OCI-LY7 (cell line): ENCODE measurements at regions not wholly inside any gene's neighbourhood (a gene's known extent, or its start where the extent isn't known, plus 50 kb on each side); places are given as distances from the start of the nearest gene placed in this dataset.

Experiments used
- BruUV-seq: library from RNA; stranded (reverse); fragments of 400-500 nt; replicated peaks from 2 replicates; lab custom pipeline; 2021; lab: Mats Ljungman, UMichigan
- CTCF ChIA-PET: fragments of 300-600 bp; sonication (Branson Sonifier 250); formaldehyde crosslinking; loops from one replicate; lab custom pipeline; 2022; ENCODE audit warnings: antibody characterized with exemption; ENCODE audit not compliant: unreplicated experiment; lab: Charles Lee
- POLR2A ChIA-PET: fragments of 300-600 bp; sonication (Branson Sonifier 250); formaldehyde crosslinking; loops from one replicate; lab custom pipeline; 2022; ENCODE audit warnings: antibody characterized with exemption; lab: Charles Lee
- DNase-seq: peaks from one replicate; pipeline ENCODE4 v3.0.0-alpha.2; 2015; ENCODE audit warnings: low spot score
- H2AFZ ChIP-seq: fragments of 200-600 bp; sonication (generic), shearing (Covaris generic); 2 replicates; pipeline ENCODE4 v1.6.1; 2014; ENCODE audit warnings: mild to moderate bottlenecking, antibody characterized with exemption, low read length, moderate library complexity
- H3K27ac ChIP-seq: fragments of 200-600 bp; sonication (generic); 2 replicates; pipeline ENCODE4 v1.5.1; 2014; ENCODE audit warnings: mixed run types, low read depth, mild to moderate bottlenecking, moderate library complexity, low read length, inconsistent platforms; ENCODE audit not compliant: poor library complexity, severe bottlenecking
- H3K36me3 ChIP-seq: fragments of 200-600 bp; sonication (generic); 2 replicates; pipeline ENCODE4 v1.6.1; 2014; ENCODE audit warnings: mild to moderate bottlenecking, antibody characterized with exemption, low read length, moderate library complexity, mixed read lengths; ENCODE audit not compliant: insufficient read depth
- H3K4me1 ChIP-seq: fragments of 200-600 bp; sonication (generic); 2 replicates; pipeline ENCODE4 v1.5.1; 2014; ENCODE audit warnings: mild to moderate bottlenecking, low read length; ENCODE audit not compliant: insufficient read depth, poor library complexity, severe bottlenecking
- H3K4me2 ChIP-seq: fragments of 200-600 bp; sonication (generic); 2 replicates; pipeline ENCODE4 v1.6.1; 2014; ENCODE audit warnings: mild to moderate bottlenecking, low read length
- H3K4me3 ChIP-seq: fragments of 200-600 bp; sonication (generic); 2 replicates; pipeline ENCODE4 v1.5.1; 2014; ENCODE audit warnings: mild to moderate bottlenecking, low read depth, low read length; ENCODE audit not compliant: poor library complexity, severe bottlenecking
- H3K79me2 ChIP-seq: fragments of 200-600 bp; sonication (generic); 2 replicates; pipeline ENCODE4 v1.6.1; 2016; ENCODE audit warnings: low read depth, mild to moderate bottlenecking, low read length, moderate library complexity, mixed read lengths; ENCODE audit not compliant: insufficient read depth
- H3K9me2 ChIP-seq: fragments of 200-600 bp; sonication (generic); 2 replicates; pipeline ENCODE4 v1.6.1; 2016; ENCODE audit warnings: mild to moderate bottlenecking, low read length, mixed read lengths; ENCODE audit not compliant: insufficient read depth
- H3K9me3 ChIP-seq: fragments of 200-600 bp; sonication (generic); 2 replicates; pipeline ENCODE4 v1.6.1; 2014; ENCODE audit warnings: mild to moderate bottlenecking, mixed run types, low read length, mixed read lengths
- H4K20me1 ChIP-seq: fragments of 200-600 bp; sonication (generic); 2 replicates; pipeline ENCODE4 v1.6.1; 2014; ENCODE audit warnings: mild to moderate bottlenecking, antibody characterized with exemption, low read length, moderate library complexity, mixed read lengths; ENCODE audit not compliant: insufficient read depth
- EZH2phosphoT487 ChIP-seq: fragments of 200-600 bp; sonication (generic); IDR thresholded peaks from 2 replicates; pipeline ENCODE4 v1.6.1; 2018; ENCODE audit warnings: low read depth, borderline replicate concordance, mild to moderate bottlenecking, mixed run types, antibody characterized with exemption, low read length, moderate library complexity, mixed read lengths
- intact Hi-C: fragments of 100-400 bp; cut with micrococcal nuclease; formaldehyde crosslinking; loops from one replicate; pipeline ENCODE4 v1.10.0; 2022; ENCODE audit not compliant: unreplicated experiment
- TF ChIP-seq, protein P1 (sequence below): fragments of 200-600 bp; sonication (generic); conservative IDR thresholded peaks from 2 replicates; pipeline ENCODE4 v1.5.1; 2014; ENCODE audit warnings: mild to moderate bottlenecking, antibody characterized with exemption, low read length, moderate library complexity, mixed read lengths

DNA sequence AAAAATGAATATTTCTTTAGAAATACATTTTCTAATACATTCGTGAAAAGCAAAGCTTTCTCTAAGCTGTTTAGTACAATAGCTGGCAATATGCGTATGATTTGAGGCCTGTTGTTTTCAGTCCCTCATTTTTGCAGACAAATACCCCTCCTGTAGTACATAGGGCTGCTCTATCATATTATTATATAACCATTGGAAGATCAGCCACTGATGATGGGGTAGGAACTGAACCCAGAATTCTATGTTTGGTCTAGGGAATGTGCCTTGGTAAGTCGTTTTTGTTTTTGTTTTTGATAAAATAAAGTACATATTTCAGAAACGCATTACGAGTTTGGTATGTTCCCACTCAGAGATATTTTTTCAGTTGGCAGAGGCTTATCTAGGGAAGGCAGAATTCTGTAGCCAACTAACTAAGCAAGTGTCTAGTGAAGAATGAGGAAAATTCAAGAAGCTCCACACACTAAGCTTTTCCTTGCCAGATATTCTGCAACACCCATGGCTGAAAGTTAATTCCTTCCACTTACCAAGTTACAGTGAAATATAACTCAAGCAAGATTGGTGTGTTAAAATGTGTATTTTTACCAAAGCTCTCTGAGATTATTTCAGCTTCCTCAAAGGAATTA, 656.9 kb upstream of the MIR17HG start:
- TF ChIP-seq, protein P1, sequence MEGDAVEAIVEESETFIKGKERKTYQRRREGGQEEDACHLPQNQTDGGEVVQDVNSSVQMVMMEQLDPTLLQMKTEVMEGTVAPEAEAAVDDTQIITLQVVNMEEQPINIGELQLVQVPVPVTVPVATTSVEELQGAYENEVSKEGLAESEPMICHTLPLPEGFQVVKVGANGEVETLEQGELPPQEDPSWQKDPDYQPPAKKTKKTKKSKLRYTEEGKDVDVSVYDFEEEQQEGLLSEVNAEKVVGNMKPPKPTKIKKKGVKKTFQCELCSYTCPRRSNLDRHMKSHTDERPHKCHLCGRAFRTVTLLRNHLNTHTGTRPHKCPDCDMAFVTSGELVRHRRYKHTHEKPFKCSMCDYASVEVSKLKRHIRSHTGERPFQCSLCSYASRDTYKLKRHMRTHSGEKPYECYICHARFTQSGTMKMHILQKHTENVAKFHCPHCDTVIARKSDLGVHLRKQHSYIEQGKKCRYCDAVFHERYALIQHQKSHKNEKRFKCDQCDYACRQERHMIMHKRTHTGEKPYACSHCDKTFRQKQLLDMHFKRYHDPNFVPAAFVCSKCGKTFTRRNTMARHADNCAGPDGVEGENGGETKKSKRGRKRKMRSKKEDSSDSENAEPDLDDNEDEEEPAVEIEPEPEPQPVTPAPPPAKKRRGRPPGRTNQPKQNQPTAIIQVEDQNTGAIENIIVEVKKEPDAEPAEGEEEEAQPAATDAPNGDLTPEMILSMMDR: no peak
- TF ChIP-seq EZH2phosphoT487: no peak
- H3K36me3 ChIP-seq: no peaks in the 10 kb centered on the region
- H3K9me3 ChIP-seq: no peaks in the 10 kb centered on the region
- intact Hi-C loops: no loop called here
- H3K4me1 ChIP-seq: no peaks in the 10 kb centered on the region
- no peaks in the 10 kb centered on the region for H4K20me1 ChIP-seq
- no peak overlapping the region for H3K4me2 ChIP-seq
- ChIA-PET CTCF (no interaction called here), POLR2A (interaction anchor here (0.6 to 1.8 kb wide), 4 partner anchors 9 to 826 kb away, joined by 3 to 7 read pairs (median 4); no protein-coding TSS in a partner anchor)
- H3K4me3 ChIP-seq: no peak overlapping the region
- no peak overlapping the region for H3K27ac ChIP-seq
- BruUV-seq: no TSS peak
- no peak for DNase-seq
- H3K9me2 ChIP-seq: 0 out of 2 replicates have a peak, but pooled peaks cover 4% of the 10 kb centered on the region
- no peaks in the 10 kb centered on the region for H3K79me2 ChIP-seq
- no peak overlapping the region for H2AFZ ChIP-seq

DNA sequence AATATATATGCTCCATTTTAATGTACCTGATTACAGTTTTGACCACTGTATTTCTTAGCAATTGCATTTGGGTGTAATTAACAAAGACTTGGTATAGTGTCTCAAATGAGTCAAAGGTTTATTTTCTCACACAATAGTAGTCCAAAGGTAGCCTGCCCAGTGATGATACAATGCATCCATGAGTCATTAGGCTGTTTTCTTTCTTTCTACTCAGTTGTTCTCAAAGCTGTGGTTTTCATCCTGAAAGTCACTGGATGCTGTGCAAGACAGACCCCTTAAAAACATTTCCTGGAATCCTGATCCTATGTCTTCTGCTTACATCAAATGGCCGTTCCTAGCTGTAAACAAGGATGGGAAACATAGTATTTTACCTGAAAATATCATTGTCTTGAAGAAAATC, 651.2 kb upstream of the MIR17HG start:
- H3K4me1 ChIP-seq: no peaks in the 10 kb centered on the region
- no TSS peak for BruUV-seq
- CTCF ChIA-PET: no interaction called here

DNA sequence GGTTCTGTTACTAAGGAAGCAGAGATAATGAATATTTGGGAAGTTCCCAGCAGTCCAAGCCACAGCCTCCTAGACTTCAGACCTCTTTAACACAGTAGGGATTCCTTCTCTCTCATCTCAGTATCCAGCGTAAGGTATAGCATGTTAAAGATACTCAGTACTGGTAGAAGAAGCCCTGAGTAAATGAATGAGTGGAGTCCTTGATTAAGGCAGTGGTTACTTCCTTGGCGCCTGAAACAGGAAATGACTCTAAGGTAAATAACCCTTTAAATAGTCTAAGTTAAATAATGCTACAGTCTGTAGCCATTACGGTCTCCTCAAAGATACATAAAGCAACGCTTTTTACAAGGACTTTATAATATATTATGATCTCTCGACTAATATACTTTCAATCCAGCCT, 650.8 kb upstream of the MIR17HG start:
- no peaks in the 10 kb centered on the region for H3K9me2 ChIP-seq
- TF ChIP-seq EZH2phosphoT487: no peak
- TF ChIP-seq, protein P1: no peak
- H3K79me2 ChIP-seq: no peaks in the 10 kb centered on the region
- H3K4me2 ChIP-seq: no peak overlapping the region
- no peaks in the 10 kb centered on the region for H3K36me3 ChIP-seq
- CTCF ChIA-PET: no interaction called here
- no peaks in the 10 kb centered on the region for H3K4me1 ChIP-seq
- no peak overlapping the region for H3K4me3 ChIP-seq
- H4K20me1 ChIP-seq: no peaks in the 10 kb centered on the region
- intact Hi-C loops: no loop called here
- H2AFZ ChIP-seq: no peak overlapping the region
- H3K27ac ChIP-seq: no peak overlapping the region
- H3K9me3 ChIP-seq: no peaks in the 10 kb centered on the region
- no peak for DNase-seq
- no TSS peak for BruUV-seq
- POLR2A ChIA-PET: no interaction called here

More for the DNA sequence above, 651.2 kb upstream of the MIR17HG start:
- H3K36me3 ChIP-seq: no peaks in the 10 kb centered on the region
- DNase-seq: no peak
- TF ChIP-seq, protein P1: no peak
- TF ChIP-seq EZH2phosphoT487: no peak
- H3K9me2 ChIP-seq: no peaks in the 10 kb centered on the region
- H3K4me3 ChIP-seq: no peak overlapping the region
- H4K20me1 ChIP-seq: no peaks in the 10 kb centered on the region
- no peaks in the 10 kb centered on the region for H3K9me3 ChIP-seq
- no peaks in the 10 kb centered on the region for H3K79me2 ChIP-seq
- H2AFZ ChIP-seq: no peak overlapping the region
- no peak overlapping the region for H3K27ac ChIP-seq
- intact Hi-C loops: no loop called here
- POLR2A ChIA-PET: no interaction called here
- no peak overlapping the region for H3K4me2 ChIP-seq
